Lower leg skin (tissue), 4 donors: ENCODE measurements at regions not wholly inside any gene's neighbourhood (a gene's known extent, or its start where the extent isn't known, plus 50 kb on each side); places are given as distances from the start of the nearest gene placed in this dataset.

Experiments used
- DNase-seq, 2 donors: peaks; one replicate each; pipeline ENCODE4 v3.0.0-alpha.2; 2019; ENCODE audit warnings: low spot score in 2 of 2
- H3K4me3 ChIP-seq: fragments of 200-600 bp; sonication (generic); 2 replicates; pipeline ENCODE4 v1.5.1; 2017; ENCODE audit warnings: mild to moderate bottlenecking, low read depth; ENCODE audit not compliant: poor library complexity, severe bottlenecking
- CTCF ChIP-seq, 3 donors: fragments of 450-650 bp; IDR thresholded peaks; one replicate each; pipeline ENCODE4 v1.5.1; 2016; ENCODE audit warnings: antibody characterized with exemption in 3 of 3, mild to moderate bottlenecking in 3 of 3, moderate library complexity in 2 of 3
- POLR2A ChIP-seq, 2 donors: fragments of 450-650 bp; IDR thresholded peaks; one replicate each; pipeline ENCODE4 v1.6.1; 2016 to 2017; ENCODE audit warnings: antibody characterized with exemption in 2 of 2, mild to moderate bottlenecking in 1 of 2, moderate library complexity in 1 of 2
- WGBS, 2 donors: methylation state at CpG; one replicate each; pipeline ENCODE4 v1.1.5; 2018; 5-methylcytosine and 5-hydroxymethylcytosine counted together
- intact Hi-C: fragments of 100-400 bp; cut with DNase I; formaldehyde crosslinking; loops from one replicate; pipeline ENCODE4 v1.15.0; 2023; ENCODE audit warnings: low total_unique reads

- intact Hi-C loops, result no loop called here
- no peak for TF ChIP-seq POLR2A (IDR thresholded peaks at IDR 0.05)
- TF ChIP-seq CTCF (IDR thresholded peaks at IDR 0.05), result no peak
- no peak overlapping the region for H3K4me3 ChIP-seq
- no peak for DNase-seq
- 63 to 67% methylated on average over 9 of the region's 9 CpGs for WGBS, 2 donors
These were observed 106.8 kb upstream of the PREP start for GRCh38 chr6:105509506-105510331.

GRCh38 chr6:105507811-105508210 is 104.9 kb upstream of the PREP start:
- intact Hi-C loops, result no loop called here
- WGBS, 2 donors, result 91 to 100% methylated on average over 1 of the region's 1 CpG
- no peak overlapping the region for H3K4me3 ChIP-seq
- TF ChIP-seq POLR2A (IDR thresholded peaks at IDR 0.05) (no peak), CTCF (IDR thresholded peaks at IDR 0.05) (no peak)
- no peak for DNase-seq

- TF ChIP-seq CTCF (IDR thresholded peaks at IDR 0.05) (no peak), POLR2A (IDR thresholded peaks at IDR 0.05) (no peak)
- H3K4me3 ChIP-seq, result no peak overlapping the region
- WGBS, 2 donors, result 71 to 72% methylated on average over 1 of the region's 1 CpG
- DNase-seq, result no peak
- intact Hi-C loops, result no loop called here
These were observed 101.8 kb upstream of the PREP start for GRCh38 chr6:105504706-105505105.

- no peak overlapping the region for H3K4me3 ChIP-seq
- 94 to 97% methylated on average over 2 of the region's 2 CpGs for WGBS, 2 donors
- intact Hi-C loops, result no loop called here
- no peak for DNase-seq
- no peak for TF ChIP-seq CTCF (IDR thresholded peaks at IDR 0.05)
- no peak for TF ChIP-seq POLR2A (IDR thresholded peaks at IDR 0.05)
These were observed 100.8 kb upstream of the PREP start for GRCh38 chr6:105503641-105504040.

- TF ChIP-seq POLR2A (IDR thresholded peaks at IDR 0.05) (no peak), CTCF (IDR thresholded peaks at IDR 0.05) (no peak)
- no peak overlapping the region for H3K4me3 ChIP-seq
- no peak for DNase-seq
- WGBS, 2 donors, result 77 to 79% methylated on average over 1 of the region's 1 CpG
- intact Hi-C loops, result no loop called here
These were observed 99.0 kb upstream of the PREP start for GRCh38 chr6:105501826-105502344.
